ENCODE measurements at regions not wholly inside any gene's neighbourhood (a gene's known extent, or its start where the extent isn't known, plus 50 kb on each side); places are given as distances from the start of the nearest gene placed in this dataset.

GRCh38 chr1:163436140-163436812 lies 114.5 kb downstream of the NUF2 start:
- TF ChIP-seq, protein P1, sequence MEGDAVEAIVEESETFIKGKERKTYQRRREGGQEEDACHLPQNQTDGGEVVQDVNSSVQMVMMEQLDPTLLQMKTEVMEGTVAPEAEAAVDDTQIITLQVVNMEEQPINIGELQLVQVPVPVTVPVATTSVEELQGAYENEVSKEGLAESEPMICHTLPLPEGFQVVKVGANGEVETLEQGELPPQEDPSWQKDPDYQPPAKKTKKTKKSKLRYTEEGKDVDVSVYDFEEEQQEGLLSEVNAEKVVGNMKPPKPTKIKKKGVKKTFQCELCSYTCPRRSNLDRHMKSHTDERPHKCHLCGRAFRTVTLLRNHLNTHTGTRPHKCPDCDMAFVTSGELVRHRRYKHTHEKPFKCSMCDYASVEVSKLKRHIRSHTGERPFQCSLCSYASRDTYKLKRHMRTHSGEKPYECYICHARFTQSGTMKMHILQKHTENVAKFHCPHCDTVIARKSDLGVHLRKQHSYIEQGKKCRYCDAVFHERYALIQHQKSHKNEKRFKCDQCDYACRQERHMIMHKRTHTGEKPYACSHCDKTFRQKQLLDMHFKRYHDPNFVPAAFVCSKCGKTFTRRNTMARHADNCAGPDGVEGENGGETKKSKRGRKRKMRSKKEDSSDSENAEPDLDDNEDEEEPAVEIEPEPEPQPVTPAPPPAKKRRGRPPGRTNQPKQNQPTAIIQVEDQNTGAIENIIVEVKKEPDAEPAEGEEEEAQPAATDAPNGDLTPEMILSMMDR (conservative IDR thresholded peaks at IDR 0.05; ENCODE audit: low read depth, low read length): no peak
- no peak for TF ChIP-seq EZH2 (IDR thresholded peaks at IDR 0.05; ENCODE audit: borderline replicate concordance, low read depth, low read length, poor library complexity, severe bottlenecking)
